Nephron progenitor cell (in vitro differentiated cells): ENCODE measurements at regions not wholly inside any gene's neighbourhood (a gene's known extent, or its start where the extent isn't known, plus 50 kb on each side); places are given as distances from the start of the nearest gene placed in this dataset.
"Not testable (repeated sequence)": the region's sequence is repeated elsewhere in the genome, so short reads cannot be mapped to it uniquely, and the experiment has no call there.

Experiments used
- DNase-seq: peaks from one replicate; pipeline ENCODE4 v3.0.0; 2021
- H3K27ac Mint-ChIP-seq: 2 replicates; pipeline ENCODE4 v1.8.0; 2021; ENCODE audit warnings: mild to moderate bottlenecking, moderate library complexity, mixed read lengths
- H3K27me3 Mint-ChIP-seq: 2 replicates; pipeline ENCODE4 v1.8.0; 2021; ENCODE audit warnings: mild to moderate bottlenecking, low read depth, mixed read lengths; ENCODE audit not compliant: poor library complexity
- H3K36me3 Mint-ChIP-seq: 2 replicates; pipeline ENCODE4 v1.8.0; 2021; ENCODE audit warnings: low read depth, mixed read lengths
- H3K4me1 Mint-ChIP-seq: 2 replicates; pipeline ENCODE4 v1.8.0; 2021; ENCODE audit warnings: mixed read lengths
- H3K4me3 Mint-ChIP-seq: 2 replicates; pipeline ENCODE4 v1.8.0; 2021; ENCODE audit warnings: mild to moderate bottlenecking, moderate library complexity, mixed read lengths
- H3K9me3 Mint-ChIP-seq: 2 replicates; pipeline ENCODE4 v1.8.0; 2021; ENCODE audit warnings: mild to moderate bottlenecking, moderate library complexity, mixed read lengths
- CTCF ChIP-seq: fragments of 200-600 bp; sonication (generic); IDR thresholded peaks from 2 replicates; pipeline ENCODE4 v1.5.0; 2021; ENCODE audit warnings: antibody characterized with exemption

GRCh38 chr4:45475548-45475947, 648.3 kb downstream of the GABRG1 start:
- no peak overlapping the region for H3K27ac Mint-ChIP-seq
- TF ChIP-seq CTCF = no peak
- H3K36me3 Mint-ChIP-seq = no peaks in the 10 kb centered on the region
- no peaks in the 10 kb centered on the region for H3K27me3 Mint-ChIP-seq
- DNase-seq = no peak
- no peak overlapping the region for H3K4me3 Mint-ChIP-seq
- peaks cover 28% of the 10 kb centered on the region for H3K9me3 Mint-ChIP-seq
- H3K4me1 Mint-ChIP-seq = no peaks in the 10 kb centered on the region

GRCh38 chr4:45472490-45472889, 651.4 kb downstream of the GABRG1 start:
- Mint-ChIP-seq H3K9me3 (peaks cover 28% of the 10 kb centered on the region), H3K4me3 (no peak overlapping the region), H3K4me1 (no peaks in the 10 kb centered on the region), H3K36me3 (no peaks in the 10 kb centered on the region), H3K27ac (no peak overlapping the region), H3K27me3 (no peaks in the 10 kb centered on the region)
- TF ChIP-seq CTCF = no peak
- DNase-seq = no peak

GRCh38 chr4:45471335-45471734, 652.5 kb downstream of the GABRG1 start:
- Mint-ChIP-seq H3K4me3 (no peak overlapping the region), H3K27me3 (no peaks in the 10 kb centered on the region), H3K36me3 (no peaks in the 10 kb centered on the region), H3K27ac (no peak overlapping the region), H3K4me1 (no peaks in the 10 kb centered on the region), H3K9me3 (peaks cover 24% of the 10 kb centered on the region)
- no peak for DNase-seq
- no peak for TF ChIP-seq CTCF

GRCh38 chr4:45467157-45467556, 656.7 kb downstream of the GABRG1 start:
- Mint-ChIP-seq H3K27me3 (no peaks in the 10 kb centered on the region), H3K4me3 (no peak overlapping the region), H3K27ac (no peak overlapping the region), H3K9me3 (no peaks in the 10 kb centered on the region), H3K36me3 (no peaks in the 10 kb centered on the region), H3K4me1 (no peaks in the 10 kb centered on the region)
- DNase-seq = no peak
- TF ChIP-seq CTCF = no peak

- DNase-seq, H3K4me1 Mint-ChIP-seq, H3K27me3 Mint-ChIP-seq, H3K27ac Mint-ChIP-seq, H3K4me3 Mint-ChIP-seq, H3K36me3 Mint-ChIP-seq: not testable (repeated sequence)
- peaks cover 14% of the 10 kb centered on the region for H3K9me3 Mint-ChIP-seq
Observed at GRCh38 chr4:45460157-45460556, 663.7 kb downstream of the GABRG1 start.

- H3K4me3 Mint-ChIP-seq = no peak overlapping the region
- H3K36me3 Mint-ChIP-seq = no peaks in the 10 kb centered on the region
- no peak for DNase-seq
- no peaks in the 10 kb centered on the region for H3K4me1 Mint-ChIP-seq
- H3K27me3 Mint-ChIP-seq = peaks cover 3% of the 10 kb centered on the region
- no peak for TF ChIP-seq CTCF
- H3K27ac Mint-ChIP-seq = no peak overlapping the region
- peaks cover 10% of the 10 kb centered on the region for H3K9me3 Mint-ChIP-seq
Observed at GRCh38 chr4:45455217-45455616, 668.6 kb downstream of the GABRG1 start.
